WERI-Rb-1 (cell line): ENCODE measurements at regions not wholly inside any gene's neighbourhood (a gene's known extent, or its start where the extent isn't known, plus 50 kb on each side); places are given as distances from the start of the nearest gene placed in this dataset.

Experiments
- DNase-seq: peaks from one replicate; pipeline ENCODE4 v3.0.0-alpha.2; 2020
- H3K27ac ChIP-seq: fragments of 250-450 bp; sonication (Bioruptor Pico); 2 replicates; pipeline ENCODE4 v1.5.1; 2020; ENCODE audit warnings: mild to moderate bottlenecking, moderate library complexity
- H3K27me3 ChIP-seq: fragments of 250-450 bp; sonication (Bioruptor Pico); 2 replicates; pipeline ENCODE4 v1.5.1; 2021; ENCODE audit warnings: mild to moderate bottlenecking, low read depth, moderate library complexity; ENCODE audit not compliant: insufficient read depth, severe bottlenecking
- H3K36me3 ChIP-seq: fragments of 250-450 bp; sonication (Bioruptor Pico); 2 replicates; pipeline ENCODE4 v1.5.1; 2020; ENCODE audit warnings: mild to moderate bottlenecking, moderate library complexity
- H3K4me3 ChIP-seq: 2 replicates; pipeline ENCODE4 v1.5.1; 2011; ENCODE audit warnings: low read depth, mild to moderate bottlenecking, control low read depth, low read length
- H3K9me3 ChIP-seq: fragments of 250-450 bp; sonication (Bioruptor Pico); 2 replicates; pipeline ENCODE4 v1.5.1; 2021; ENCODE audit warnings: mild to moderate bottlenecking, moderate library complexity; ENCODE audit not compliant: severe bottlenecking
- TF ChIP-seq, protein P1 (sequence below): IDR thresholded peaks from 2 replicates; pipeline ENCODE4 v1.5.1; 2011; ENCODE audit warnings: low read depth, mild to moderate bottlenecking, control low read depth, inconsistent platforms, low read length

DNA sequence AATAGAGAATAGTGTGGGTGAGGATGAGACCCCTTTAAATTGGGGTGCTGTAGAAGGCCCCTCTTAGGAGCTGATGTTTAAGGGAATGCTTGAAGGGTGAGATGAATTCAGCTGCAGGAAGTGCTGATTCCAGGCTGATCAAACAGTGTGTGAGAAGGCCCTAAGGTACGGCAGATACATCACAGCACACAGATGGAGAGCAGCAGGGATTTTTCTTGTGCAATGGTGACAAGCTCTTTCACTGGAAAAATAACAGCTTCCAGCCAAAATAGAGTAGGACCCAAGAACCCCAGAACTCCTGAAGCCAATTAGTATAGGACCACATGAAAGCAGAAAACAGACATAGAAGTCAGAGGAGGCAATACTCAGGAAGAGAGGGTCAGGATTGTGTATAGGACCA, 296.9 kb downstream of the ADRA2A start:
- H3K4me3 ChIP-seq = no peak overlapping the region
- no peaks in the 10 kb centered on the region for H3K36me3 ChIP-seq
- H3K9me3 ChIP-seq = no peaks in the 10 kb centered on the region
- TF ChIP-seq, protein P1, sequence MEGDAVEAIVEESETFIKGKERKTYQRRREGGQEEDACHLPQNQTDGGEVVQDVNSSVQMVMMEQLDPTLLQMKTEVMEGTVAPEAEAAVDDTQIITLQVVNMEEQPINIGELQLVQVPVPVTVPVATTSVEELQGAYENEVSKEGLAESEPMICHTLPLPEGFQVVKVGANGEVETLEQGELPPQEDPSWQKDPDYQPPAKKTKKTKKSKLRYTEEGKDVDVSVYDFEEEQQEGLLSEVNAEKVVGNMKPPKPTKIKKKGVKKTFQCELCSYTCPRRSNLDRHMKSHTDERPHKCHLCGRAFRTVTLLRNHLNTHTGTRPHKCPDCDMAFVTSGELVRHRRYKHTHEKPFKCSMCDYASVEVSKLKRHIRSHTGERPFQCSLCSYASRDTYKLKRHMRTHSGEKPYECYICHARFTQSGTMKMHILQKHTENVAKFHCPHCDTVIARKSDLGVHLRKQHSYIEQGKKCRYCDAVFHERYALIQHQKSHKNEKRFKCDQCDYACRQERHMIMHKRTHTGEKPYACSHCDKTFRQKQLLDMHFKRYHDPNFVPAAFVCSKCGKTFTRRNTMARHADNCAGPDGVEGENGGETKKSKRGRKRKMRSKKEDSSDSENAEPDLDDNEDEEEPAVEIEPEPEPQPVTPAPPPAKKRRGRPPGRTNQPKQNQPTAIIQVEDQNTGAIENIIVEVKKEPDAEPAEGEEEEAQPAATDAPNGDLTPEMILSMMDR = no peak
- no peaks in the 10 kb centered on the region for H3K27me3 ChIP-seq
- H3K27ac ChIP-seq = no peak overlapping the region
- no peak for DNase-seq

DNA sequence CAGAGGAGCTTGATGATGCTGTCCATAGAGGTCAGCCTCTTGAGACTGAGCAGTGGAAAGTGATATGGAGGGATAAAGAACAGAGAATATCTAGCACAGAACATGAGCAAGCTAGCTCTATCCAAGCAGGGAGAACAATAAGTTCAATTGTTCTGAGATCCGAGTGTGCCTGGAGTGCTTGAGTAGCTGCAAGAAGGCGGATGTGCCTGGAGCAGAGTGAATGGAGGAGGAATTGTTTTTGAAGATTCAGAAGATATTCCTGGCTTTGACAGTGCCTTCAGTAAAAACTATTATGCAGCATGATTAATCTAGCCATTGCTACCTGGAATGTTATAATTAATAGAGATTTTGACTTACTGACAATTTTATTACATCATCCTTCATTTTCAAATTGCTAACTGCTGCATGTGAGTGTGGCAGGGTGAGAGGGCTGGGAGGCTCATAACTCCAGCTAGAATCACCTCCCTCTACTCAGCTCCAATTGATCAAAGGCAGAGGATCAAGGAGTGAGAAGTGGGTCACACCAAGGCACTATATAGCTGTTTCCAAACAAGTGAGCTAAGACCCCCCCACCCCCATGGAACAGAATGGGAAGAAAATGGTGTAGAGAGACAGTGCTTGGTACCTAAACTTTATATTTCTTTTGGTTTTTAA, 302.8 kb downstream of the ADRA2A start:
- DNase-seq = no peak
- Histone ChIP-seq H3K9me3 (no peaks in the 10 kb centered on the region), H3K27ac (no peak overlapping the region), H3K27me3 (no peaks in the 10 kb centered on the region), H3K36me3 (no peaks in the 10 kb centered on the region), H3K4me3 (no peak overlapping the region)
- TF ChIP-seq, protein P1 = no peak

DNA sequence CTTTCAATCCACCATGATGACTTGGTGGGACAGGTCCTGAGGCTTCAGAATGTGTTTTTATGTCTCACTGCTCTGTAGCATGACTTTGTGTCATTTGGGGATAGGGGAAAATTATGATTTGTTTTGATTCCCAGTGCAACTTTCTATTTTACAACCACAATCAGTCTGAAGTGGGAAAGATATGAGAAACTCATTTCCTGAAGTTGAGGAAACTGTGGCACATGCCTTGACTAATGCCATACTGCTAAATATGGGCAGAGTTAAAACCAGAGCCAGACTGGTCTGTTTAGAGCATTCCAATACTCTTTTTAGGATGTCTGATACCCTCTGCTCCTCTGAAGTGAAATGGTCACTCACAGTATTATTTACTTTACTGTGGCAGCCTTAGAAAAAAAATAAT, 307.7 kb downstream of the ADRA2A start:
- Histone ChIP-seq H3K36me3 (no peaks in the 10 kb centered on the region), H3K9me3 (no peaks in the 10 kb centered on the region), H3K27me3 (no peaks in the 10 kb centered on the region), H3K27ac (no peak overlapping the region), H3K4me3 (no peak overlapping the region)
- TF ChIP-seq, protein P1 = no peak
- DNase-seq = no peak

DNA sequence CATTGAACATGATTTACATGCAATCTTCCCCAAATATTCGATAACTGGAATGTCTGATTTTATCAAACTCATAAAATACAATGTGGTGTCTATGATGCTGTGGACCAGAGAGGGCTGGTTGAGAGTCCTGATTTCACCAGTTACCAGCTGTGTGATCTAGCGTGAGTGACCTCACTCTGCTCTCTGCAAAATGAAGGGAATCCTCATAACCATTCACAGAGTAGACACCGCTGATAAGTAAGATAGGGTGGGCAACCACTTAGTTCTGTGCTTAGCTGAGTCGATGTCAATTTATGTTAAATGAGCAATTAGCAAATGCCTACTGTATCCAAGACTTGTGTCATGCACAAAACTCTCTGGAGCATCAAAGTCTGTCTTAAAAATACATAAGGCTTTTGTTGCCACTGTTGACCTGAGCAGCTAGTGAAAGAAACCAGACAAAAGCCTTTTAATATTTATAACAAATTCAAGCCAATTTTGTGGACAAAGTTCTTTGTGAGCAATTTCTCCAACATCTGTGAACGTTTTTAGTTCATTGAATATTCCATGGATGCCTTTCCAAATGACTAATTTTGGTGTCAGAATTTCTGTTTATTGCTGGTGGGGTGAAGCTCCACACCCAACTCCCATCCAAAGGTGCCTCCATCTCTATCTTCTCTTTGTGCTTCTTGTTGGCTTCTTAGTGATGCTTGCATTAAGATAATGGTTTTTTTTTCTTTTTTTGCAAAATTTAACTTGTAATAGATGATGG, 314.2 kb downstream of the ADRA2A start:
- TF ChIP-seq, protein P1 = no peak
- no peaks in the 10 kb centered on the region for H3K36me3 ChIP-seq
- DNase-seq = no peak
- no peak overlapping the region for H3K4me3 ChIP-seq
- peaks cover 3% of the 10 kb centered on the region for H3K9me3 ChIP-seq
- no peak overlapping the region for H3K27ac ChIP-seq
- no peaks in the 10 kb centered on the region for H3K27me3 ChIP-seq

DNA sequence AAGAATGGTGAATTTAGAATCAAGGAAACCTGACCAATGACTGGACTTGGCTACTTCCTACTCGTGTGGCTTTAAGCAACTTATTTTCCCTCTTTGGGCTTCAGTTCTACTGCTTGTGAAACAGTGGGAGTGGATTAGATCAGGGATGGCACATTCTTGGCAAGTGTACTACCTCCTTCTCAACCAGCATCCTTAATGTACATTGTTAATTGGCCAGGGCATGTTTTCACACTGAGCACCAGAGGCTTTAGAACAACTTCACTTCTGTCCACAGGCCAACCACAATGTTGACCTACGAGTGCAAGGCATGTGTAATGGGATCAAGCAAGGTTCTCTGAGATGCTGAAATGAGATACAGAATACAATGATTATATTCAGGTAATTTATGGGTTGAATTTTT, 315.3 kb downstream of the ADRA2A start:
- DNase-seq = no peak
- TF ChIP-seq, protein P1 = no peak
- Histone ChIP-seq H3K4me3 (no peak overlapping the region), H3K9me3 (peaks cover 3% of the 10 kb centered on the region), H3K36me3 (no peaks in the 10 kb centered on the region), H3K27me3 (no peaks in the 10 kb centered on the region), H3K27ac (no peak overlapping the region)

DNA sequence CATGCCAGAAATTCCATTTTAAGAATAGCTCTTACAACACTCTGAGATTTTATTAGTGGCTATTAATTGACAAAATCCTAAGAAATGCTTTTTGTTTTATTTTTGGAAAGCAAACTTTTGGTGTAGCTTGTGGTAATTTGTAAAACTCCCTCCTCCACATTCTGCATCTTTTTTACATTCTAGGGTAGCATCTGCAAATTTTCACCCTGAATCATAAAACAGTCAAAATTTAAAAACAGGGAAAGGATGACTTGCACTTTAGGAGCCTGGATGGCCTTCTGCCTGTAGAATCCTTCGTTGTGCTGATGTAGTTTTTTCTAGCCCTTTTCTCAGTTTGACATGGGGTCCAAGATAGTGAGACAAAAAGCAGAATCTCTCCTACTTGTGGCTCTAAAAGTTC, 316.1 kb downstream of the ADRA2A start:
- Histone ChIP-seq H3K27me3 (no peaks in the 10 kb centered on the region), H3K4me3 (no peak overlapping the region), H3K9me3 (peaks cover 3% of the 10 kb centered on the region), H3K27ac (no peak overlapping the region), H3K36me3 (no peaks in the 10 kb centered on the region)
- TF ChIP-seq, protein P1 = no peak
- DNase-seq = no peak
